ENCODE measurements at regions not wholly inside any gene's neighbourhood (a gene's known extent, or its start where the extent isn't known, plus 50 kb on each side); places are given as distances from the start of the nearest gene placed in this dataset.

DNA sequence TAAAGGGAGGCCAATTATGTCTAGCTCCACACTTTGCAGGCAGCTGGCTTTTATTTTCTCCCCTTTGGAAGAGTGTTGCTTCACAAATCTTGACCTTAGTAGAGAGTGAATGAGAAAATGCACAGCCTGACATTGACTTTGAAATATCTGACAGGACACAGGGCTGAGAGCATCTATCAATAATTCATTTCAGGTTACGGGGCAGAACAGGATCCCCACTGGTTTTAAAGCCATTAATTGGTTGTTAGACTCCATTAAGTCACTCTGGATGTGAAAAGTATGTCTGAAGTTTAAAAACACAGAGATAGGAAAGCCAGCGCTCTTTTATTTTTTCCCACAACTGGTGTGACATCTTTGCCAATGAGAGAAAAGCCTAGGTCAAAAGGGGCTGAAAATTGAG, 251.9 kb upstream of the TMC3 start:
- Histone ChIP-seq H3K4me1 (replicated peaks in 1 of 2; ENCODE audit: control insufficient read depth in 2 of 2, insufficient read depth in 2 of 2, low read length in 2 of 2) (no peaks in the 10 kb centered on the region), H3K9me1 (ENCODE audit: control insufficient read depth, insufficient read depth, low read length) (no peaks in the 10 kb centered on the region), H2AFZ (ENCODE audit: low read depth, low read length) (no peak overlapping the region), H3K9ac (ENCODE audit: insufficient read depth in 1 of 2, low read depth in 2 of 2, low read length in 2 of 2) (no peak overlapping the region), H3K9me3 (replicated peaks; ENCODE audit: control insufficient read depth, insufficient read depth, low read depth, low read length) (no peaks in the 10 kb centered on the region), H3K36me3 (ENCODE audit: control insufficient read depth, insufficient read depth, low read length) (no peaks in the 10 kb centered on the region), H3K79me2 (ENCODE audit: control insufficient read depth, insufficient read depth, low read length) (no peaks in the 10 kb centered on the region), H3K4me3 (no peak overlapping the region), H4K20me1 (replicated peaks; ENCODE audit: control insufficient read depth, insufficient read depth, low read length) (no peaks in the 10 kb centered on the region), H3K4me2 (ENCODE audit: insufficient read depth, low read length) (no peak overlapping the region), H3K27ac (ENCODE audit: extremely low read depth, low read depth, low read length) (no peak overlapping the region), H3K27me3 (ENCODE audit: control insufficient read depth in 2 of 2, insufficient read depth in 2 of 2, low read length in 2 of 2) (no peaks in the 10 kb centered on the region)
- ChIA-PET POLR2A (no interaction called here), CTCF (ENCODE audit: low intra/inter-chr PET ratio) (no interaction called here)
- no TSS peak for BruUV-seq (replicated peaks)
- ATAC-seq (no peak), DNase-seq (ENCODE audit: extremely low read depth in 1 of 4, low spot score in 3 of 4) (no peak), FAIRE-seq (no peak)
- WGBS (ENCODE audit: insufficient coverage, low coverage, missing lambda C conversion rate): 0% methylated on average over 2 of the region's 2 CpGs
- in situ Hi-C loops (cut with MboI) (no loop called here), intact Hi-C loops (cut with micrococcal nuclease) (no loop called here)
- no peak for TF ChIP-seq ZBTB8A (IDR thresholded peaks at IDR 0.05; ENCODE audit: partially characterized antibody)
- TF ChIP-seq NFRKB (IDR thresholded peaks at IDR 0.05; ENCODE audit: low read depth): no peak
- no peak for TF ChIP-seq BHLHE40 (IDR thresholded peaks at IDR 0.05; ENCODE audit: low read length)
- TF ChIP-seq, protein P1, sequence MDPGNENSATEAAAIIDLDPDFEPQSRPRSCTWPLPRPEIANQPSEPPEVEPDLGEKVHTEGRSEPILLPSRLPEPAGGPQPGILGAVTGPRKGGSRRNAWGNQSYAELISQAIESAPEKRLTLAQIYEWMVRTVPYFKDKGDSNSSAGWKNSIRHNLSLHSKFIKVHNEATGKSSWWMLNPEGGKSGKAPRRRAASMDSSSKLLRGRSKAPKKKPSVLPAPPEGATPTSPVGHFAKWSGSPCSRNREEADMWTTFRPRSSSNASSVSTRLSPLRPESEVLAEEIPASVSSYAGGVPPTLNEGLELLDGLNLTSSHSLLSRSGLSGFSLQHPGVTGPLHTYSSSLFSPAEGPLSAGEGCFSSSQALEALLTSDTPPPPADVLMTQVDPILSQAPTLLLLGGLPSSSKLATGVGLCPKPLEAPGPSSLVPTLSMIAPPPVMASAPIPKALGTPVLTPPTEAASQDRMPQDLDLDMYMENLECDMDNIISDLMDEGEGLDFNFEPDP (CRISPR knock-in tag; IDR thresholded peaks at IDR 0.05): no peak
- TF ChIP-seq, protein P2, sequence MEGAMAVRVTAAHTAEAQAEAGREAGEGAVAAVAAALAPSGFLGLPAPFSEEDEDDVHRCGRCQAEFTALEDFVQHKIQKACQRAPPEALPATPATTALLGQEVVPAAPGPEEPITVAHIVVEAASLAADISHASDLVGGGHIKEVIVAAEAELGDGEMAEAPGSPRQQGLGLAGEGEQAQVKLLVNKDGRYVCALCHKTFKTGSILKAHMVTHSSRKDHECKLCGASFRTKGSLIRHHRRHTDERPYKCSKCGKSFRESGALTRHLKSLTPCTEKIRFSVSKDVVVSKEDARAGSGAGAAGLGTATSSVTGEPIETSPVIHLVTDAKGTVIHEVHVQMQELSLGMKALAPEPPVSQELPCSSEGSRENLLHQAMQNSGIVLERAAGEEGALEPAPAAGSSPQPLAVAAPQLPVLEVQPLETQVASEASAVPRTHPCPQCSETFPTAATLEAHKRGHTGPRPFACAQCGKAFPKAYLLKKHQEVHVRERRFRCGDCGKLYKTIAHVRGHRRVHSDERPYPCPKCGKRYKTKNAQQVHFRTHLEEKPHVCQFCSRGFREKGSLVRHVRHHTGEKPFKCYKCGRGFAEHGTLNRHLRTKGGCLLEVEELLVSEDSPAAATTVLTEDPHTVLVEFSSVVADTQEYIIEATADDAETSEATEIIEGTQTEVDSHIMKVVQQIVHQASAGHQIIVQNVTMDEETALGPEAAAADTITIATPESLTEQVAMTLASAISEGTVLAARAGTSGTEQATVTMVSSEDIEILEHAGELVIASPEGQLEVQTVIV (CRISPR knock-in tag; IDR thresholded peaks at IDR 0.05; ENCODE audit: borderline replicate concordance): no peak
- TF ChIP-seq ZNF124 (CRISPR knock-in tag; IDR thresholded peaks at IDR 0.05): no peak
- TF ChIP-seq TBL1XR1 (IDR thresholded peaks at IDR 0.05; ENCODE audit: low read length in 2 of 2): no peak
- TF ChIP-seq, protein P3, sequence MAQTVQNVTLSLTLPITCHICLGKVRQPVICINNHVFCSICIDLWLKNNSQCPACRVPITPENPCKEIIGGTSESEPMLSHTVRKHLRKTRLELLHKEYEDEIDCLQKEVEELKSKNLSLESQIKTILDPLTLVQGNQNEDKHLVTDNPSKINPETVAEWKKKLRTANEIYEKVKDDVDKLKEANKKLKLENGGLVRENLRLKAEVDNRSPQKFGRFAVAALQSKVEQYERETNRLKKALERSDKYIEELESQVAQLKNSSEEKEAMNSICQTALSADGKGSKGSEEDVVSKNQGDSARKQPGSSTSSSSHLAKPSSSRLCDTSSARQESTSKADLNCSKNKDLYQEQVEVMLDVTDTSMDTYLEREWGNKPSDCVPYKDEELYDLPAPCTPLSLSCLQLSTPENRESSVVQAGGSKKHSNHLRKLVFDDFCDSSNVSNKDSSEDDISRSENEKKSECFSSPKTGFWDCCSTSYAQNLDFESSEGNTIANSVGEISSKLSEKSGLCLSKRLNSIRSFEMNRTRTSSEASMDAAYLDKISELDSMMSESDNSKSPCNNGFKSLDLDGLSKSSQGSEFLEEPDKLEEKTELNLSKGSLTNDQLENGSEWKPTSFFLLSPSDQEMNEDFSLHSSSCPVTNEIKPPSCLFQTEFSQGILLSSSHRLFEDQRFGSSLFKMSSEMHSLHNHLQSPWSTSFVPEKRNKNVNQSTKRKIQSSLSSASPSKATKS (CRISPR knock-in tag; IDR thresholded peaks at IDR 0.05): no peak
- TF ChIP-seq, protein P4, sequence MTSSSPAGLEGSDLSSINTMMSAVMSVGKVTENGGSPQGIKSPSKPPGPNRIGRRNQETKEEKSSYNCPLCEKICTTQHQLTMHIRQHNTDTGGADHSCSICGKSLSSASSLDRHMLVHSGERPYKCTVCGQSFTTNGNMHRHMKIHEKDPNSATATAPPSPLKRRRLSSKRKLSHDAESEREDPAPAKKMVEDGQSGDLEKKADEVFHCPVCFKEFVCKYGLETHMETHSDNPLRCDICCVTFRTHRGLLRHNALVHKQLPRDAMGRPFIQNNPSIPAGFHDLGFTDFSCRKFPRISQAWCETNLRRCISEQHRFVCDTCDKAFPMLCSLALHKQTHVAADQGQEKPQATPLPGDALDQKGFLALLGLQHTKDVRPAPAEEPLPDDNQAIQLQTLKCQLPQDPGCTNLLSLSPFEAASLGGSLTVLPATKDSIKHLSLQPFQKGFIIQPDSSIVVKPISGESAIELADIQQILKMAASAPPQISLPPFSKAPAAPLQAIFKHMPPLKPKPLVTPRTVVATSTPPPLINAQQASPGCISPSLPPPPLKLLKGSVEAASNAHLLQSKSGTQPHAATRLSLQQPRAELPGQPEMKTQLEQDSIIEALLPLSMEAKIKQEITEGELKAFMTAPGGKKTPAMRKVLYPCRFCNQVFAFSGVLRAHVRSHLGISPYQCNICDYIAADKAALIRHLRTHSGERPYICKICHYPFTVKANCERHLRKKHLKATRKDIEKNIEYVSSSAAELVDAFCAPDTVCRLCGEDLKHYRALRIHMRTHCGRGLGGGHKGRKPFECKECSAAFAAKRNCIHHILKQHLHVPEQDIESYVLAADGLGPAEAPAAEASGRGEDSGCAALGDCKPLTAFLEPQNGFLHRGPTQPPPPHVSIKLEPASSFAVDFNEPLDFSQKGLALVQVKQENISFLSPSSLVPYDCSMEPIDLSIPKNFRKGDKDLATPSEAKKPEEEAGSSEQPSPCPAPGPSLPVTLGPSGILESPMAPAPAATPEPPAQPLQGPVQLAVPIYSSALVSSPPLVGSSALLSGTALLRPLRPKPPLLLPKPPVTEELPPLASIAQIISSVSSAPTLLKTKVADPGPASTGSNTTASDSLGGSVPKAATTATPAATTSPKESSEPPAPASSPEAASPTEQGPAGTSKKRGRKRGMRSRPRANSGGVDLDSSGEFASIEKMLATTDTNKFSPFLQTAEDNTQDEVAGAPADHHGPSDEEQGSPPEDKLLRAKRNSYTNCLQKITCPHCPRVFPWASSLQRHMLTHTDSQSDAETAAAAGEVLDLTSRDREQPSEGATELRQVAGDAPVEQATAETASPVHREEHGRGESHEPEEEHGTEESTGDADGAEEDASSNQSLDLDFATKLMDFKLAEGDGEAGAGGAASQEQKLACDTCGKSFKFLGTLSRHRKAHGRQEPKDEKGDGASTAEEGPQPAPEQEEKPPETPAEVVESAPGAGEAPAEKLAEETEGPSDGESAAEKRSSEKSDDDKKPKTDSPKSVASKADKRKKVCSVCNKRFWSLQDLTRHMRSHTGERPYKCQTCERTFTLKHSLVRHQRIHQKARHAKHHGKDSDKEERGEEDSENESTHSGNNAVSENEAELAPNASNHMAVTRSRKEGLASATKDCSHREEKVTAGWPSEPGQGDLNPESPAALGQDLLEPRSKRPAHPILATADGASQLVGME (CRISPR knock-in tag; IDR thresholded peaks at IDR 0.05): no peak
